Adrenal gland (tissue), 9 donors: ENCODE measurements at regions not wholly inside any gene's neighbourhood (a gene's known extent, or its start where the extent isn't known, plus 50 kb on each side); places are given as distances from the start of the nearest gene placed in this dataset.
"Not testable (repeated sequence)": the region's sequence is repeated elsewhere in the genome, so short reads cannot be mapped to it uniquely, and the experiment has no call there.

Experiments used
- DNase-seq, 7 donors: peaks; one replicate each; pipeline ENCODE4 v3.0.0-alpha.2; 2019 to 2020
- H3K27ac ChIP-seq, 5 donors: fragments of 200-600 bp; sonication (generic) in 4 of 5; 1 replicate in 3 of 5; 2 replicates in 2 of 5; pipeline versions ENCODE4 v1.5.1 to v1.8.0; 2016 to 2020; ENCODE audit warnings: mild to moderate bottlenecking in 1 of 5
- H3K27me3 ChIP-seq: fragments of 200-600 bp; 2 replicates; pipeline ENCODE4 v1.8.0; 2021
- H3K36me3 ChIP-seq, 2 donors: fragments of 200-600 bp; replicated peaks in 1 of 2; 1 replicate in 1 of 2; 2 replicates in 1 of 2; pipeline versions ENCODE4 v1.5.1 to v1.8.0; 2018 to 2022
- H3K4me1 ChIP-seq, 2 donors: fragments of 200-600 bp; replicated peaks in 1 of 2; 1 replicate in 1 of 2; 2 replicates in 1 of 2; pipeline versions ENCODE4 v1.5.1 to v1.8.0; 2018 to 2021
- H3K4me3 ChIP-seq, 4 donors: fragments of 200-600 bp; sonication (generic) in 3 of 4; one replicate each; pipeline ENCODE4 v1.5.1; 2016 to 2018
- H3K9me3 ChIP-seq, 3 donors: fragments of 200-600 bp; sonication (generic) in 1 of 3; replicated peaks in 1 of 3; 1 replicate in 2 of 3; 2 replicates in 1 of 3; pipeline versions ENCODE4 v1.5.1 to v1.8.0; 2016 to 2021
- POLR2A ChIP-seq, 2 donors: fragments of 450-650 bp; IDR thresholded peaks; one replicate each; pipeline ENCODE4 v1.6.1; 2017; ENCODE audit warnings: antibody characterized with exemption in 2 of 2, mild to moderate bottlenecking in 2 of 2, moderate library complexity in 1 of 2
- WGBS, 4 donors: extraction: QIAGEN DNeasy Blood & Tissue Kit in 2 of 4; methylation state at CpG; one replicate each; pipeline versions ENCODE4 v1.1.5 to v1.1.7; 2013 to 2017; 5-methylcytosine and 5-hydroxymethylcytosine counted together
- intact Hi-C, 2 donors: fragments of 100-400 bp; cut with DNase I; formaldehyde crosslinking; loops; one replicate each; pipeline versions ENCODE4 v1.14.1 to v1.15.0; 2022 to 2023
- TF ChIP-seq, protein P1 (sequence below), 6 experiments: fragments of 450-650 bp in 4 of 6; fragments of 200-600 bp in 2 of 6; sonication (generic) in 1 of 6; IDR thresholded peaks; 1 replicate in 5 of 6; 2 replicates in 1 of 6; pipeline versions ENCODE4 v1.5.1 to v1.8.0; 2016 to 2021; ENCODE audit warnings: antibody characterized with exemption in 6 of 6, mild to moderate bottlenecking in 2 of 6, moderate library complexity in 1 of 6
- donor health status: healthy with polysubstance abuse.
- donor health status: Bipolar disorder and iron deficiency.
- donor health status: DM: yes; HTN: yes; CAD: no.
- donor health status: DM: no; HTN: no; CAD: no.
- donor health status: DM: no; HTN: no; CAD: no.

DNA sequence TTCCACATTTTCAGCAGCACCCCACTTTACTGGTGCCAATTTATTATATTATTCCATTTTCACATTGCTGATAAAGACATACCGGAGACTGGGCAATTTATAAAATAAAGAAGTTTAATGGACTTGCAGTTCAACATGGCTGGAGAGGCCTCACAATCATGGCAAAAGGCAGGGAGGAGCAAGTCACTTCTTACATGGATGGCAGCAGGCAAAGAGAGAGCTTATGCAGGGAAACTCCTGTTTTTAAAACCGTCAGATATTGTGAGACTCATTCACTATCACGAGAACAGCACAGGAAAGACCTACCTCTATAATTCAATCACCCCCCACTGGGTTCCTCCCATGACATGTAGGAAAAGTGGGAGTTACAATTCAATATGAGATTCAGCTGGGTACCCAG lies 641.8 kb upstream of the MEF2C start:
- TF ChIP-seq, protein P1, sequence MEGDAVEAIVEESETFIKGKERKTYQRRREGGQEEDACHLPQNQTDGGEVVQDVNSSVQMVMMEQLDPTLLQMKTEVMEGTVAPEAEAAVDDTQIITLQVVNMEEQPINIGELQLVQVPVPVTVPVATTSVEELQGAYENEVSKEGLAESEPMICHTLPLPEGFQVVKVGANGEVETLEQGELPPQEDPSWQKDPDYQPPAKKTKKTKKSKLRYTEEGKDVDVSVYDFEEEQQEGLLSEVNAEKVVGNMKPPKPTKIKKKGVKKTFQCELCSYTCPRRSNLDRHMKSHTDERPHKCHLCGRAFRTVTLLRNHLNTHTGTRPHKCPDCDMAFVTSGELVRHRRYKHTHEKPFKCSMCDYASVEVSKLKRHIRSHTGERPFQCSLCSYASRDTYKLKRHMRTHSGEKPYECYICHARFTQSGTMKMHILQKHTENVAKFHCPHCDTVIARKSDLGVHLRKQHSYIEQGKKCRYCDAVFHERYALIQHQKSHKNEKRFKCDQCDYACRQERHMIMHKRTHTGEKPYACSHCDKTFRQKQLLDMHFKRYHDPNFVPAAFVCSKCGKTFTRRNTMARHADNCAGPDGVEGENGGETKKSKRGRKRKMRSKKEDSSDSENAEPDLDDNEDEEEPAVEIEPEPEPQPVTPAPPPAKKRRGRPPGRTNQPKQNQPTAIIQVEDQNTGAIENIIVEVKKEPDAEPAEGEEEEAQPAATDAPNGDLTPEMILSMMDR (IDR thresholded peaks at IDR 0.05): no peak
- no peak for TF ChIP-seq POLR2A (IDR thresholded peaks at IDR 0.05)

DNA sequence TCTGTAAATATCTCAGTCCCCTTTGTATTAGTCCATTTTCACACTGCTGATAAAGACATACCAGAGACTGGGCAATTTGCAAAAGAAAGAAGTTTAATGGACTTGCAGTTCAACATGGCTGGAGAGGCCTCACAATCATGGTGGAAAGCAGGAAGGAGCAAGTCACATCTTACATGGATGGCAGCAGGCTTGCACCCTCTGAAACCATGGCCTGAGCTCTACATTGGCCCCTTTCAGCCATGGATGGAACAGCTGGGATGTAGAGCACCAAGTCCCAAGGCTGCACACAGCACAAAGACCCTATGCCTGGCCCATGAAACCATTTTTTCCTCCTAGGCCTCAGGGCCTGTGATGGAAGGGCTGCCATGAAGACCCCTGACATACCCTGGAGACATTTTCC lies 640.9 kb upstream of the MEF2C start:
- H3K36me3 ChIP-seq, H3K27ac ChIP-seq, H3K9me3 ChIP-seq, H3K4me3 ChIP-seq, H3K27me3 ChIP-seq, DNase-seq, intact Hi-C loops, H3K4me1 ChIP-seq: not testable (repeated sequence)

More for the DNA sequence above, 641.8 kb upstream of the MEF2C start:
- Histone ChIP-seq H3K27me3 (no peaks in the 10 kb centered on the region), H3K27ac (no peak overlapping the region), H3K36me3 (no peaks in the 10 kb centered on the region), H3K9me3 (no peaks in the 10 kb centered on the region), H3K4me1 (no peaks in the 10 kb centered on the region), H3K4me3 (no peak overlapping the region)
- intact Hi-C loops: no loop called here
- WGBS, 4 donors: 69 to 83% (median 79%) methylated on average over 3 of the region's 3 CpGs
- DNase-seq: no peak

- no peak for DNase-seq
- WGBS, 4 donors: 84 to 92% (median 87%) methylated on average over 2 of the region's 2 CpGs
- TF ChIP-seq, protein P1 (IDR thresholded peaks at IDR 0.05): no peak
- TF ChIP-seq POLR2A (IDR thresholded peaks at IDR 0.05): no peak
- Histone ChIP-seq H3K4me1 (no peaks in the 10 kb centered on the region), H3K4me3 (no peak overlapping the region), H3K27me3 (no peaks in the 10 kb centered on the region), H3K9me3 (peaks cover 0 to 5% (median 0%) of the 10 kb centered on the region in 3 donors), H3K27ac (no peak overlapping the region), H3K36me3 (no peaks in the 10 kb centered on the region)
- intact Hi-C loops: no loop called here
These were observed 637.8 kb upstream of the MEF2C start for GRCh38 chr5:89520771-89521170.

DNA sequence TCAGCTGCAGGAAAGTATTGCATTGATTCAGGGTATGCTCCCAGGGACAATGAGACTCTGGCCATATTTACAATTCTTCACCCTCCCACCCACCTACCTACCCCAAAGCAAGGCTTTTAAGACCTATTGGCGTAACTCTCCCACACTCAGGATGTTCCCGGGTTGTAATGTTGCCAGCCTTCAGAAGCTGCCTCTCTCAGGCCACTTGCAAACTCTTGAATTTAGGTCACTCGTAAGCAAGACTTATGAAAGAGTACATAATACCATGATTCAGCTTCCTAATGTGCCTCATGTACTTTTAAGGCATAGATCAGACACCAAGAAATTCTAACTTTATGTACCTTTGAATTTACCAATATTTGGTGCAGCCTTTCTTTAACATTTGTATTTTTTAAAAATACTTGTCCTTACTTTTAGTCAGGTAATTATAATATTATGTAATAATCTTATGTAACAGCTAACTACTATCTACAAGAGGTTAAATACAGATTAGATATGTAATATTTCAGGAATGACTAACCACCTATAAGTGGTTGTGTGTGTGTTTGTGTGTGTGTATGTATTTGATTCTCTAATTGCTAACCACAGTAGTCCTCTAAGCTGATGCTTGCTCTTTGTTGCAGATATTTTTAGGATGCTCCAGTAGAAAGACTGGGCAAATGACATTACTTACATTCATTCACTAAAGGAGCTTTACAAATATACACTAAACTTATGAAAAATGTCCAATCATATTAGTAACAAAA lies 630.5 kb upstream of the MEF2C start:
- no peak for DNase-seq
- WGBS, 4 donors: 81 to 93% (median 88%) methylated on average over 3 of the region's 3 CpGs
- Histone ChIP-seq H3K4me3 (no peak overlapping the region), H3K9me3 (peaks cover 0 to 5% (median 0%) of the 10 kb centered on the region in 3 donors), H3K27ac (no peak overlapping the region), H3K36me3 (no peaks in the 10 kb centered on the region), H3K27me3 (no peaks in the 10 kb centered on the region), H3K4me1 (no peaks in the 10 kb centered on the region)
- TF ChIP-seq POLR2A (IDR thresholded peaks at IDR 0.05): no peak
- TF ChIP-seq, protein P1 (IDR thresholded peaks at IDR 0.05): no peak
- intact Hi-C loops: no loop called here

- no peaks in the 10 kb centered on the region for H3K4me1 ChIP-seq
- DNase-seq: no peak
- intact Hi-C loops: no loop called here
- H3K9me3 ChIP-seq: no peaks in the 10 kb centered on the region
- TF ChIP-seq POLR2A (IDR thresholded peaks at IDR 0.05): no peak
- no peaks in the 10 kb centered on the region for H3K36me3 ChIP-seq
- 67 to 89% (median 77%) methylated on average over 1 of the region's 1 CpG for WGBS, 4 donors
- no peaks in the 10 kb centered on the region for H3K27me3 ChIP-seq
- no peak overlapping the region for H3K4me3 ChIP-seq
- no peak overlapping the region for H3K27ac ChIP-seq
These were observed 621.1 kb upstream of the MEF2C start for GRCh38 chr5:89504051-89504450.
